H9 (cell line): ENCODE measurements at regions not wholly inside any gene's neighbourhood (a gene's known extent, or its start where the extent isn't known, plus 50 kb on each side); places are given as distances from the start of the nearest gene placed in this dataset.

Experiments
- DNase-seq: peaks from one replicate; pipeline ENCODE4 v3.0.0-alpha.2; 2017
- H2AFZ ChIP-seq: one replicate; pipeline ENCODE4 v1.6.1; 2013; ENCODE audit warnings: mild to moderate bottlenecking, low read length, control low read depth, moderate library complexity
- H2AK5ac ChIP-seq: 2 replicates; pipeline ENCODE4 v1.6.1; 2013; ENCODE audit warnings: low read length, control low read depth, mixed read lengths; ENCODE audit not compliant: insufficient read length
- H2BK120ac ChIP-seq: one replicate; pipeline ENCODE4 v1.6.1; 2013; ENCODE audit warnings: low read depth, mild to moderate bottlenecking, low read length, control low read depth, inconsistent platforms; ENCODE audit not compliant: poor library complexity, severe bottlenecking
- H2BK12ac ChIP-seq: 2 replicates; pipeline ENCODE4 v1.6.1; 2013; ENCODE audit warnings: low read length, control low read depth, mixed read lengths, low read depth; ENCODE audit not compliant: insufficient read length
- H2BK15ac ChIP-seq: 2 replicates; pipeline ENCODE4 v1.6.1; 2013; ENCODE audit warnings: low read depth, low read length, control low read depth
- H2BK20ac ChIP-seq: one replicate; pipeline ENCODE4 v1.6.1; 2013; ENCODE audit warnings: low read depth, mild to moderate bottlenecking, low read length, control low read depth, inconsistent platforms; ENCODE audit not compliant: poor library complexity, severe bottlenecking
- H2BK5ac ChIP-seq: 2 replicates; pipeline ENCODE4 v1.6.1; 2013; ENCODE audit warnings: low read length, control low read depth, mixed read lengths; ENCODE audit not compliant: insufficient read length
- H3K14ac ChIP-seq: 2 replicates; pipeline ENCODE4 v1.6.1; 2013; ENCODE audit warnings: low read length, control low read depth; ENCODE audit not compliant: insufficient read depth
- H3K18ac ChIP-seq: 2 replicates; pipeline ENCODE4 v1.6.1; 2013; ENCODE audit warnings: low read depth, mild to moderate bottlenecking, mixed read lengths, low read length, control low read depth; ENCODE audit not compliant: insufficient read length
- H3K23ac ChIP-seq: 2 replicates; pipeline ENCODE4 v1.6.1; 2013; ENCODE audit warnings: low read length, control low read depth, mixed read lengths, low read depth; ENCODE audit not compliant: insufficient read length
- H3K23me2 ChIP-seq: 2 replicates; pipeline ENCODE4 v1.6.1; 2013; ENCODE audit warnings: low read depth, mild to moderate bottlenecking, mixed read lengths, low read length, control low read depth; ENCODE audit not compliant: insufficient read length, poor library complexity, severe bottlenecking
- H3K27ac ChIP-seq: 2 replicates; pipeline ENCODE4 v1.5.1; 2013; ENCODE audit warnings: low read length, control low read depth, mixed read lengths, low read depth; ENCODE audit not compliant: insufficient read length
- H3K27me3 ChIP-seq: 2 replicates; pipeline ENCODE4 v1.6.1; 2013; ENCODE audit warnings: low read length, control low read depth, inconsistent platforms; ENCODE audit not compliant: insufficient read depth
- H3K4ac ChIP-seq: 2 replicates; pipeline ENCODE4 v1.6.1; 2013; ENCODE audit warnings: low read depth, mild to moderate bottlenecking, control low read depth, inconsistent platforms, low read length, moderate library complexity
- H3K4me1 ChIP-seq: 2 replicates; pipeline ENCODE4 v1.6.1; 2013; ENCODE audit warnings: low read length, control low read depth, inconsistent platforms; ENCODE audit not compliant: insufficient read depth
- H3K4me2 ChIP-seq: 2 replicates; pipeline ENCODE4 v1.6.1; 2013; ENCODE audit warnings: low read length, control low read depth, mixed read lengths; ENCODE audit not compliant: insufficient read length, insufficient read depth
- H3K56ac ChIP-seq: 2 replicates; pipeline ENCODE4 v1.6.1; 2013; ENCODE audit warnings: low read depth, mild to moderate bottlenecking, mixed read lengths, low read length, control low read depth; ENCODE audit not compliant: insufficient read length
- H3K79me1 ChIP-seq: 2 replicates; pipeline ENCODE4 v1.6.1; 2013; ENCODE audit warnings: low read depth, mild to moderate bottlenecking, moderate library complexity, low read length, control low read depth, inconsistent platforms; ENCODE audit not compliant: insufficient read depth, poor library complexity, severe bottlenecking
- H3K79me2 ChIP-seq: 2 replicates; pipeline ENCODE4 v1.6.1; 2013; ENCODE audit warnings: low read length, control low read depth, inconsistent platforms; ENCODE audit not compliant: insufficient read depth
- H3K9ac ChIP-seq: 2 replicates; pipeline ENCODE4 v1.6.1; 2013; ENCODE audit warnings: low read length, control low read depth, mixed read lengths; ENCODE audit not compliant: insufficient read length; ENCODE audit errors: extremely low read depth
- H3K9me3 ChIP-seq: one replicate; pipeline ENCODE4 v1.6.1; 2013; ENCODE audit warnings: low read depth, low read length, inconsistent platforms; ENCODE audit not compliant: control insufficient read depth
- H3T11ph ChIP-seq: one replicate; pipeline ENCODE4 v1.6.1; 2013; ENCODE audit warnings: mild to moderate bottlenecking, low read length, control low read depth, inconsistent platforms
- H4K20me1 ChIP-seq: one replicate; pipeline ENCODE4 v1.6.1; 2013; ENCODE audit not compliant: control insufficient read depth, insufficient read length, insufficient read depth
- H4K5ac ChIP-seq: 2 replicates; pipeline ENCODE4 v1.6.1; 2013; ENCODE audit warnings: low read depth, mild to moderate bottlenecking, mixed read lengths, low read length, control low read depth; ENCODE audit not compliant: insufficient read length
- H4K8ac ChIP-seq: replicated peaks from 2 replicates; pipeline ENCODE4 v1.6.1; 2013; ENCODE audit warnings: low read length, control low read depth, mixed read lengths, low read depth; ENCODE audit not compliant: insufficient read length
- H4K91ac ChIP-seq: 2 replicates; pipeline ENCODE4 v1.6.1; 2013; ENCODE audit warnings: low read depth, mild to moderate bottlenecking, moderate library complexity, mixed read lengths, low read length, control low read depth; ENCODE audit not compliant: insufficient read length
- H3K27ac Mint-ChIP-seq, 3 experiments: 2 replicates in 2 of 3; 3 replicates in 1 of 3; pipeline ENCODE4 v1.8.0; 2020 to 2021; ENCODE audit warnings: mixed read lengths in 3 of 3, mild to moderate bottlenecking in 1 of 3, moderate library complexity in 1 of 3
- H3K27me3 Mint-ChIP-seq: 2 replicates; pipeline ENCODE4 v1.8.0; 2021; ENCODE audit warnings: low read depth, mild to moderate bottlenecking, moderate library complexity, mixed read lengths
- H3K36me3 Mint-ChIP-seq, 3 experiments: 2 replicates in 2 of 3; 3 replicates in 1 of 3; pipeline ENCODE4 v1.8.0; 2020 to 2021; ENCODE audit warnings: low read depth in 3 of 3, mixed read lengths in 3 of 3; ENCODE audit not compliant: insufficient read depth in 1 of 3
- H3K4me1 Mint-ChIP-seq, 2 experiments: 2 replicates each; pipeline ENCODE4 v1.8.0; 2020; ENCODE audit warnings: mixed read lengths in 2 of 2
- H3K4me3 Mint-ChIP-seq, 2 experiments: 2 replicates in 1 of 2; 3 replicates in 1 of 2; pipeline ENCODE4 v1.8.0; 2020 to 2021; ENCODE audit warnings: mild to moderate bottlenecking in 2 of 2, mixed read lengths in 2 of 2, moderate library complexity in 1 of 2
- H3K9me3 Mint-ChIP-seq, 2 experiments: 2 replicates in 1 of 2; 3 replicates in 1 of 2; pipeline ENCODE4 v1.8.0; 2020; ENCODE audit warnings: mild to moderate bottlenecking in 2 of 2, mixed read lengths in 2 of 2, moderate library complexity in 1 of 2
- CTCF ChIP-seq: fragments of 200-600 bp; sonication (generic); conservative IDR thresholded peaks from 3 replicates; pipeline ENCODE4 v1.8.0; 2021; ENCODE audit warnings: antibody characterized with exemption, mild to moderate bottlenecking
- WGBS: extraction: QIAGEN DNeasy Blood & Tissue Kit; methylation state at CpG from one replicate; pipeline ENCODE4 v1.1.7; 2013; ENCODE audit warnings: missing lambda C conversion rate, low lambda C conversion rate, mixed read lengths; ENCODE audit not compliant: insufficient read length; ENCODE audit errors: extremely low coverage; 5-methylcytosine and 5-hydroxymethylcytosine counted together

- Histone ChIP-seq H3K23me2 (no peaks in the 10 kb centered on the region), H3K14ac (no peak overlapping the region; the same call in 1 of the 2 replicates), H3K79me2 (no peaks in the 10 kb centered on the region), H3K79me1 (no peaks in the 10 kb centered on the region), H2BK5ac (no peak overlapping the region), H3K27ac (no peak overlapping the region), H4K20me1 (no peaks in the 10 kb centered on the region), H3K4me1 (no peaks in the 10 kb centered on the region), H3K9ac (no peak overlapping the region), H3K9me3 (no peaks in the 10 kb centered on the region), H3K56ac (no peak overlapping the region), H3K27me3 (no peaks in the 10 kb centered on the region), H3K4ac (no peak overlapping the region), H2BK12ac (no peak overlapping the region), H3T11ph (no peak overlapping the region), H2BK15ac (no peak overlapping the region), H2BK120ac (no peak overlapping the region), H4K91ac (no peak overlapping the region), H3K23ac (no peak overlapping the region), H4K5ac (no peak overlapping the region), H4K8ac (no peak overlapping the region), H2AFZ (no peak overlapping the region), H2BK20ac (no peak overlapping the region), H3K4me2 (no peak overlapping the region), H3K18ac (no peak overlapping the region), H2AK5ac (no peak overlapping the region)
- Mint-ChIP-seq H3K36me3 (peaks cover 4 to 8% (median 6%) of the 10 kb centered on the region in 3 experiments; a peak in 4 of 7 replicates), H3K27me3 (no peaks in the 10 kb centered on the region; the same call in 1 of the 2 replicates), H3K27ac (no peak overlapping the region; a peak in 1 of 7 replicates), H3K4me3 (no peak overlapping the region), H3K4me1 (peaks cover 23 to 27% of the 10 kb centered on the region in 2 experiments), H3K9me3 (peaks cover 0 to 8% of the 10 kb centered on the region in 2 experiments; a peak in 3 of 5 replicates)
- no CpG with 5 or more reads among the region's 7 CpGs for WGBS
- no peak for DNase-seq
- TF ChIP-seq CTCF, result no peak
Observed at GRCh38 chr3:57009367-57009766, 51.1 kb upstream of the SPATA12 start.
